ENCODE measurements at regions not wholly inside any gene's neighbourhood (a gene's known extent, or its start where the extent isn't known, plus 50 kb on each side); places are given as distances from the start of the nearest gene placed in this dataset.

DNA sequence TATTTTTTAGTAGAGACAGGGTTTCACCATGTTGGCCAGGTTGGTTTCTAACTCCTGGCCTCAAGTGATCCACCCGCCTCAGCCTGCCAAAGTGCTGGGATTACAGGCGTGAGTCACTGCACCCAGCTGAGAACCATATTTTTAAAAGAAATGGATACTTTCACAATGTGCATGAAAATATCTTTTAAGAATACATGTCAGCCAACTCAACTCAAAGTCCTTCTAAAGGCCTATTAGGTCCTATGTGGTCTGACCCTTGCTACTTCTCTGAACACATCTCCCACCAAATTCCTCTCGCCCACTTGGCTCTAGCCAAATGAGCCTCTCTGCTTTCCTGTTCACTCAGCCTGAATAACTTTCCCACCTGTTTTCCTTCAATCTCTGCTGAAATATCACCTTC is 119.6 kb downstream of the MTX2 start:
- DNase-seq, result no peak

DNA sequence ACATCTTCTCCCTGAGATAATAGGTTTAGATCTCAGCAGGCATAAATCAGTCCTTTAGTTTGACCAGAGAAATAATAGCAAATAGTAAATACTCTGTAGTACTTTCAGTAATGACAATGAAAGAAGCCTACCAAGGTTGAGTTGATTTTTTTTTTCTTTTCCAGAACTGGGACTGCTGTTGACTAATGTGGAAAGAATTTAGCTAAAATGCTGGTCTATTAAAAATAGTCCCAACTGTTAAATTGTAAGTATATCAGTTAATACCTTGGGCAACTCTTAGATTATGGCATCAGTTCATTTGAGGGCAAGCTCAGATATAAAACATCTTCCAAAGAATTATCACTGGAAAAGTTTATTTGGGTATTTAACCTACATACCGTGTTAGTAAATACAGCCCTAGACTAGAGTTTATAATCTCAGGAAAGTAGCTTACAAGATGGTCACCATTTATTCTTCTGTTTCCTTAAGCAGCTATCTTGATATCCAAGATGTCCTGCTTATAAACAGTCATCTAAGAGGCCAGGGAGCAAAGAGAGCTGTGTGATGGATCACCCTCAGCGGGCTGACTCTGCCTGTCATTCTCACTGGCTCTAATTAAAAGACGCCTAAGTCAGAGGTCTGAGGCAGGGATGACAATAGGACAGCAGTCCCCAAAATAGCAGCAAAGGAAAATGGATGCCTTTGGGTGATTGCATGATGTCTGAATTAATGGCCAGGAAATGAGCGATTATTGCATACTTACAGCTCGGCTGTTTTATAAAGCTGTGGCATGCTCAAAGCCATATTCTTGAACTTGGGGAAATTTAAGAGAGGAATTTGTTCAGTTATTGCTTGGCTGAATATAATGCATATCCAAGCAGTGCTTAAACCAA is 121.3 kb downstream of the MTX2 start:
- DNase-seq, result no peak

GRCh38 chr2:176391148-176391419 is 121.8 kb downstream of the MTX2 start:
- DNase-seq, result no peak

GRCh38 chr2:176392249-176392648 is 123.0 kb downstream of the MTX2 start:
- no peak for DNase-seq

GRCh38 chr2:176392744-176393414 is 123.6 kb downstream of the MTX2 start:
- no peak for DNase-seq

GRCh38 chr2:176395273-176395854 is 126.1 kb downstream of the MTX2 start:
- DNase-seq, result peak; percentile 21

GRCh38 chr2:176398243-176399073 is 129.2 kb downstream of the MTX2 start:
- no peak for DNase-seq

DNA sequence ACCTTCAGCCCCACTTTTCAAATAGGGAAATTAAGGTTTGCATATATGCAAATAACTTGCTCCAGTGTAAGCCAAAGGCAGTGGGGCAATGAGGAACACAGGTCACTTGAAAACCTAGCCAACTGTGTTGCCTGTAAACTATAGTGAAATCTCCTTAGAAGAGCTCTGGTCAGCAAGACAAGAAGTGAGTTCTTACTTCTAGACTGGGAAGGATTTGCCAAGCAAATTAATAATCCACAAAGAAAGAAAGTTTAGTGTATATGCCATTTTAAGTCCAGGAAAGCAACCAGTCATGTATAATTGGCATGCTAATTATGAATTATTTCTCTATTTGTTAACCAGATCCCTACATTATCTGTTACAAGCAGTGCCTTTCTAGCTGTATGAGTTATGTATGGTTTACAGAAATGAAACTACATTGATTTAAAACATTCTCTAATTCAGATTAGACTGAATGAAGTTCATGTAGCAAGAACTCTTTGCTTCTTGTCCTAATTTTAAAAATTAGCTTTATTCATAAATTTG is 129.9 kb downstream of the MTX2 start:
- DNase-seq, result no peak

DNA sequence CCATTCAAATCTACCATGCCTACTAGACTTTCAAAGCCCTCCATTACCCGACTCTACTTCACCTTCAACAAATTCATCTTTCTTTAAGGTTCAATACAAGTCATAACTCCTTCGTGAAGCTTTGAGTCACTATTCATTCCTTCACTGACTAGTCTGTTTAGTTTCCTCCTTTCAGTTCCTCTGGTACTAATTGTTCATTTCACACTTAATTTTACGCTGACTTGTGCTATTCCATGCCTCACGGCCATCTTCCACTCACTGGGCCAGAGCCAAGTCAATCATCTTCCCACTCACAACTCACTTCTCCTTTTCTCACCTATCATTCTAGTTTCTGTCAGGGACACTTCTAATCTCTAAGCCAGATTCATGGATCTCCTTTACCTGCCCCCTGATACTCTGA is 136.2 kb downstream of the MTX2 start:
- DNase-seq, result no peak

DNA sequence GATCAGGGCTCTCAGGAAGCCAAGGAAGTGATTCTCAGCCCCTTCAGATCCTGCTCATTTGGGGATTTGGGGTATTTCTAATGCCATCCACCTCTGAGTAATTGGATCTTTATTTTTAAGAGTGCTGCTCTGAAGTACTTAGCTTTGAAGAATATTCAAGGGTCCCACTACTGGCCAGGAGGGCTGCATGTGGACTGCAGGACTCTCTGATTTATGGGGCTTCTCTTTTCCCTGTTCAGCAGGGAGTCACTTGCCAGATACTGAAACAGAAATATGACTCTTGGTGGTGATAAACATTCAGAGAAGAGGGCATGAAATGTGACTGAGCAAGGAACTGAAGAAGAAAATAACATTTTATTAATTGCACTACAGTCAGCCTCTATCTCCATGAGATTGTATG is 138.5 kb downstream of the MTX2 start:
- no peak for DNase-seq

GRCh38 chr2:176409671-176410070 is 140.4 kb downstream of the MTX2 start:
- DNase-seq, result no peak

- no peak for DNase-seq
Measured at GRCh38 chr2:176412136-176412535, 142.9 kb downstream of the MTX2 start.

DNA sequence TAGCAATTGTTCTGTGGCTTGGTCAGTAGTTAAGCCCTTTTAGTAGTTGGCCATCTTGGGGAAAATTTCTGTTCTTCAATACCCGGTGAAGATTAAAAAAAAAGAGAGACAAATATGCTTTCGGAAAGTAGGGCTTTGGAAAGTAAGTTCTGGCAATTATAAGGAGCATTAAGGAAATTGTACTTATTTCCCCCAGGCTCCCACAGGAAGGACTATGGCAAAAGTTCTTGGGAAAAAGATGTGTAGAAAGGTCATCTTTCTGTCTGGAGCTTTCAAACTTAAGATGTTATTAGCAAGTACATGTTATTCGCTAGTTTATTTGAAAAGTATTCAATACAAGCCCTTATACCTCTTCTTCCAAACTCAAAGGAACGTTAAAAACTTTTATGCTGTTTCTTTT is 144.5 kb downstream of the MTX2 start:
- no peak for DNase-seq

- DNase-seq, result no peak
Measured at GRCh38 chr2:176414641-176415040, 145.4 kb downstream of the MTX2 start.

GRCh38 chr2:176415174-176415895 is 146.1 kb downstream of the MTX2 start:
- no peak for DNase-seq

GRCh38 chr2:176415937-176416499 is 146.8 kb downstream of the MTX2 start:
- no peak for DNase-seq

GRCh38 chr2:176418768-176419167 is 149.5 kb downstream of the MTX2 start:
- DNase-seq, result no peak

GRCh38 chr2:176419591-176420071 is 150.4 kb downstream of the MTX2 start:
- DNase-seq, result no peak

- peak; percentile 86 for DNase-seq
Measured at GRCh38 chr2:176421297-176422050, 152.2 kb downstream of the MTX2 start.

GRCh38 chr2:176423819-176424218 is 154.6 kb downstream of the MTX2 start:
- no peak for DNase-seq

DNA sequence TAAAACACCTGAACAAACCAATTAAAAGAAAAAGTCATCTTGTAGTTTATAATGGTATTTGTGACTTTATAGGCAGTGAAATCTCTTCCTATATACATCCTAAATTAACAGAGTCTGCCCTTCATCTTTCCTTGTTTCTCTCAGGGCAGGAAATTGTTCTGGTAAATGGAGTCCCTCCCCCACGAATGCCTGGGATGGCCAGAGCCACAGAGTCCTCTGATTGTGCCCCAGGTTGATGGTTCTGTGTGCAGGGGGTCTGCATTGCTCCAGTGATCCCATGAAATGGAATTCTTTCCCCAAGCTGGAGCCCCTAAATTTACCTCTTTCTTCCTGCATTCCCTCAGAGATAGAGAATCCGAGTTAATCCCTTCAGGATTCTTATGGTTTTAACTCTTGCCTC is 155.5 kb downstream of the MTX2 start:
- no peak for DNase-seq

Measured in NCI-H69 (cell line).